IPS-20b (cell line): ENCODE measurements at regions not wholly inside any gene's neighbourhood (a gene's known extent, or its start where the extent isn't known, plus 50 kb on each side); places are given as distances from the start of the nearest gene placed in this dataset.

Source experiments
- H3K27ac ChIP-seq: one replicate; pipeline ENCODE4 v1.5.1; 2013; ENCODE audit warnings: low read length
- H3K27me3 ChIP-seq: 2 replicates; pipeline ENCODE4 v1.6.1; 2013; ENCODE audit warnings: mild to moderate bottlenecking, low read length, inconsistent platforms; ENCODE audit not compliant: insufficient read depth
- H3K36me3 ChIP-seq: 2 replicates; pipeline ENCODE4 v1.6.1; 2013; ENCODE audit warnings: low read depth, mild to moderate bottlenecking, inconsistent platforms, low read length, moderate library complexity; ENCODE audit not compliant: insufficient read depth
- H3K4me1 ChIP-seq: 2 replicates; pipeline ENCODE4 v1.6.1; 2013; ENCODE audit warnings: mild to moderate bottlenecking, control low read depth, inconsistent platforms, low read length, moderate library complexity; ENCODE audit not compliant: insufficient read depth
- H3K4me3 ChIP-seq: 2 replicates; pipeline ENCODE4 v1.5.1; 2013; ENCODE audit warnings: mild to moderate bottlenecking, low read length, inconsistent platforms
- H3K9ac ChIP-seq: 2 replicates; pipeline ENCODE4 v1.6.1; 2013; ENCODE audit warnings: low read depth, mild to moderate bottlenecking, inconsistent platforms, low read length, moderate library complexity
- H3K9me3 ChIP-seq: 2 replicates; pipeline ENCODE4 v1.6.1; 2013; ENCODE audit warnings: mild to moderate bottlenecking, low read depth, low read length, inconsistent platforms; ENCODE audit not compliant: insufficient read depth

GRCh38 chr9:116007824-116008223, 145.8 kb upstream of the PAPPA start:
- H3K36me3 ChIP-seq = no peaks in the 10 kb centered on the region
- no peaks in the 10 kb centered on the region for H3K27me3 ChIP-seq
- H3K9ac ChIP-seq = no peak overlapping the region
- H3K4me1 ChIP-seq = no peaks in the 10 kb centered on the region
- no peak overlapping the region for H3K27ac ChIP-seq
- no peaks in the 10 kb centered on the region for H3K9me3 ChIP-seq
- no peak overlapping the region for H3K4me3 ChIP-seq

DNA sequence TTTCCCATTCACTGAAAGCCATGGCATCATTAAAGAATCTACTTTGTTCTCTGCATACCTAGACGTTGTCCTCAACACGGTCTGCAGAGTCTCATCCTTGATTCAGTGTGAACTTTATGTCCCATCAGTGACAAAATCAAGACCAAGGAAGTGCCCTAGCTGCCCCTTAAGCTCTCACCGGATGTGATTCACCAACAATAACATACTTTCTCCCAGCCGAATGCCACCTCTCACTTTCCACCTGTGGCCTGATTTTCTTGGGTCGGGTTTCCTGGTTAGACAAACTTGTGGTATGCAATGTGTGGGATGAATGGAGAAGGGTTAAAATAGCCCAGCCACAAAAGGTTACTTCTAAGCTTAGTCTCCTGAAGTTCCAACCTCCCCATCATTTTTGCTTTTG, 145.3 kb upstream of the PAPPA start:
- no peaks in the 10 kb centered on the region for H3K27me3 ChIP-seq
- no peak overlapping the region for H3K9ac ChIP-seq
- no peaks in the 10 kb centered on the region for H3K4me1 ChIP-seq
- H3K27ac ChIP-seq = no peak overlapping the region
- H3K9me3 ChIP-seq = no peaks in the 10 kb centered on the region
- no peak overlapping the region for H3K4me3 ChIP-seq
- no peaks in the 10 kb centered on the region for H3K36me3 ChIP-seq

GRCh38 chr9:116009420-116009819, 144.2 kb upstream of the PAPPA start:
- Histone ChIP-seq H3K27ac (no peak overlapping the region), H3K9me3 (no peaks in the 10 kb centered on the region), H3K36me3 (no peaks in the 10 kb centered on the region), H3K4me1 (no peaks in the 10 kb centered on the region), H3K4me3 (no peak overlapping the region), H3K9ac (no peak overlapping the region), H3K27me3 (no peaks in the 10 kb centered on the region)

GRCh38 chr9:116015855-116016254, 137.7 kb upstream of the PAPPA start:
- Histone ChIP-seq H3K27me3 (no peaks in the 10 kb centered on the region), H3K4me3 (no peak overlapping the region), H3K27ac (no peak overlapping the region)

DNA sequence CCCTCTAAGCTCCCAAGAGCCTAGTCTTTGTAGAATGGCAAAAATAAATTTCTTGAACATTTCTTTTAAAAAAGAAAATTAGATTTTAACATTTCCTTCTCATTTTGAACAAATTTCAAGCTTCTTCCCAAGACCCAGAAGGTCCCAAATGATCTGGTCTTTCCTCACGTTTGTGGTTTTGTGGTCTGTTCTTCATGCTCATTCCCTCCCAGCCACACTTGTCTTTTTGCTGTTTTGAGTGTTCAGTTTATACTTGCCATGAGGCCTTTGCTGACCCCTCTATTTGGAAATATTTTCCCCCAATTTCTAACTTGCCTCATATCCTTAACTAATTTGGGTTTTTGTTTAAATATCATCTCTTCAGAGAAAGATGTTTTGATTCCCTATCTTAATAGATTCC, 133.4 kb upstream of the PAPPA start:
- H3K27me3 ChIP-seq = no peaks in the 10 kb centered on the region
- no peaks in the 10 kb centered on the region for H3K4me1 ChIP-seq
- H3K4me3 ChIP-seq = no peak overlapping the region
- no peaks in the 10 kb centered on the region for H3K36me3 ChIP-seq
- H3K27ac ChIP-seq = no peak overlapping the region
- no peak overlapping the region for H3K9ac ChIP-seq
- H3K9me3 ChIP-seq = no peaks in the 10 kb centered on the region

More at GRCh38 chr9:116015855-116016254, 137.7 kb upstream of the PAPPA start:
- Histone ChIP-seq H3K36me3 (no peaks in the 10 kb centered on the region), H3K9me3 (no peaks in the 10 kb centered on the region), H3K4me1 (no peaks in the 10 kb centered on the region), H3K9ac (no peak overlapping the region)

- H3K9ac ChIP-seq = no peak overlapping the region
- no peaks in the 10 kb centered on the region for H3K27me3 ChIP-seq
- no peak overlapping the region for H3K27ac ChIP-seq
- no peak overlapping the region for H3K4me3 ChIP-seq
- H3K36me3 ChIP-seq = no peaks in the 10 kb centered on the region
- H3K4me1 ChIP-seq = no peaks in the 10 kb centered on the region
- no peaks in the 10 kb centered on the region for H3K9me3 ChIP-seq
Observed at GRCh38 chr9:116020801-116021200, 132.8 kb upstream of the PAPPA start.

- Histone ChIP-seq H3K4me3 (no peak overlapping the region), H3K27me3 (no peaks in the 10 kb centered on the region), H3K9ac (no peak overlapping the region), H3K4me1 (0 out of 2 replicates have a peak, but pooled peaks cover 3% of the 10 kb centered on the region), H3K36me3 (no peaks in the 10 kb centered on the region), H3K27ac (no peak overlapping the region), H3K9me3 (no peaks in the 10 kb centered on the region)
Observed at GRCh38 chr9:116027096-116027495, 126.5 kb upstream of the PAPPA start.

GRCh38 chr9:116027511-116027910, 126.1 kb upstream of the PAPPA start:
- Histone ChIP-seq H3K36me3 (no peaks in the 10 kb centered on the region), H3K27me3 (no peaks in the 10 kb centered on the region), H3K9me3 (no peaks in the 10 kb centered on the region), H3K9ac (no peak overlapping the region), H3K27ac (no peak overlapping the region), H3K4me3 (no peak overlapping the region), H3K4me1 (0 out of 2 replicates have a peak, but pooled peaks cover 3% of the 10 kb centered on the region)

DNA sequence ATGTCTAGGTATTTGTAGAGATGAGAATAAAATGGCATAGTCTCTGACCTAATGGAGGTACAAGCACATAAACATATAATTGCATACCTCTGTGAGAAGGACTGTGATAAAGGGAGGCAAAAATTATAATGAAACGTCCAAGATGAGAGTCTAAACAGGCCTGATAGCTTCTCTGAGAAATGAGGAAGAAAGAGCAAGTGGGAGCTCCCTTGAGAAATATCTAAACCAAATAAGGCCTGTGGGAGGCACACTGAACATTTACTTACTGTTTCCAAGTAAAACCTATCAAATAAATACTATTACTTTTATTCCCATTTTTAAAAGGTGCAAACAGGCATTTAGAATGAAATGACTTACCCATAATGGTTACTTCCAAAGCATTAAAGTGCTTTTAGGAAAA, 125.6 kb upstream of the PAPPA start:
- H3K36me3 ChIP-seq = no peaks in the 10 kb centered on the region
- H3K27me3 ChIP-seq = no peaks in the 10 kb centered on the region
- 0 out of 2 replicates have a peak, but pooled peaks cover 3% of the 10 kb centered on the region for H3K4me1 ChIP-seq
- no peaks in the 10 kb centered on the region for H3K9me3 ChIP-seq
- H3K9ac ChIP-seq = no peak overlapping the region
- no peak overlapping the region for H3K27ac ChIP-seq
- H3K4me3 ChIP-seq = no peak overlapping the region

GRCh38 chr9:116030517-116030916, 123.1 kb upstream of the PAPPA start:
- Histone ChIP-seq H3K4me1 (0 out of 2 replicates have a peak, but pooled peaks cover 3% of the 10 kb centered on the region), H3K27me3 (no peaks in the 10 kb centered on the region), H3K9ac (no peak overlapping the region), H3K9me3 (no peaks in the 10 kb centered on the region), H3K27ac (no peak overlapping the region), H3K36me3 (no peaks in the 10 kb centered on the region), H3K4me3 (no peak overlapping the region)

- H3K9ac ChIP-seq = no peak overlapping the region
- H3K4me1 ChIP-seq = no peaks in the 10 kb centered on the region
- H3K27ac ChIP-seq = no peak overlapping the region
- H3K27me3 ChIP-seq = no peaks in the 10 kb centered on the region
- H3K36me3 ChIP-seq = no peaks in the 10 kb centered on the region
- H3K4me3 ChIP-seq = no peak overlapping the region
- H3K9me3 ChIP-seq = no peaks in the 10 kb centered on the region
Observed at GRCh38 chr9:116032683-116033440, 120.7 kb upstream of the PAPPA start.

- Histone ChIP-seq H3K4me3 (no peak overlapping the region), H3K27ac (no peak overlapping the region), H3K4me1 (no peaks in the 10 kb centered on the region), H3K9me3 (no peaks in the 10 kb centered on the region), H3K9ac (no peak overlapping the region), H3K27me3 (no peaks in the 10 kb centered on the region; the same call in 1 of the 2 replicates), H3K36me3 (no peaks in the 10 kb centered on the region)
Observed at GRCh38 chr9:116039312-116039711, 114.3 kb upstream of the PAPPA start.
